ENCODE measurements at regions not wholly inside any gene's neighbourhood (a gene's known extent, or its start where the extent isn't known, plus 50 kb on each side); places are given as distances from the start of the nearest gene placed in this dataset.
"Not testable (repeated sequence)": the region's sequence is repeated elsewhere in the genome, so short reads cannot be mapped to it uniquely, and the experiment has no call there.

GRCh38 chrX:18102006-18102405, 118.7 kb downstream of the BEND2 start:
- in situ Hi-C loops (cut with HindIII; ENCODE audit: low sequenced_read_pairs), result no loop called here

- in situ Hi-C loops (cut with HindIII; ENCODE audit: low sequenced_read_pairs), result no loop called here
Observed at GRCh38 chrX:18101087-18101486, 119.6 kb downstream of the BEND2 start.

GRCh38 chrX:18099745-18100144, 120.9 kb downstream of the BEND2 start:
- in situ Hi-C loops (cut with HindIII; ENCODE audit: low sequenced_read_pairs), result no loop called here

DNA sequence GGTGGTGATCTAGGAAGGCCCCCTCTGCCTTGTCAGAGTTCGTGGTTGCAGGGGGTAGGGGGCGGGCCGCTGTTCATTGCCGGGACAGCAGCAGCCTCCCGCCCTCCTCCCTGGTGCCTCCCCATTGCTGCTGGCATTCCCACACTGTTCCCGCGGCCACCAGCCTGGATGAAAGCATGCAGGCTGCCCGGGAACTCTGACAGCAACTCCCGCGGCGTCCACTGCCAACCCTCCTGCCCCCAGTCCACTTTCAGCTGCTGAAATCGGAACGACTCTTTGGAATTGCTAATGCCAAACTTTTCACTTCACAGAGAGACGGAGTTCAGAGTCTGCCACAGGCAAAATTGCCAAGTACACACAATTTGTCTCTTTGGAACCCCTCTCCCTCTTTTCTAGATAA, 121.9 kb downstream of the BEND2 start:
- in situ Hi-C loops (cut with HindIII; ENCODE audit: low sequenced_read_pairs), result no loop called here

DNA sequence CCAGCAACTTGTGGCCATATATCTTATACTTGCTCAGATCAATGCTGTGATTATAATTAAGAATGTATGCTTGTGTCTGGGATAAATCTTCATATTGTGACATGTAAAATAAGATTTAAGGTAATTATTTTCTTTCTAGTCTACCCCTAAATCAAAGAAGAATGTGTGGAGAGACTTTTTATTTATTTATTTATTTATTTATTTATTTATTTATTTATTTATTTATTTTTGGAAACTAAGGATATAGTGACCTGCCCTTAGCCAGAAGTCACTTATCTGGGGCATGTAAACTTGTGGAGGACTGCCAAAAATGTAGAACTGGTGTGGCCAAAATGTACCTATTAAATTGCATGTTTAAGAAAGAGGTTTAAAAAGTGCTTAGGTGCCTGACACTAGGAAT, 144.3 kb downstream of the BEND2 start:
- in situ Hi-C loops (cut with HindIII; ENCODE audit: low sequenced_read_pairs), result no loop called here

GRCh38 chrX:18075603-18076002, 145.1 kb downstream of the BEND2 start:
- in situ Hi-C loops (cut with HindIII; ENCODE audit: low sequenced_read_pairs), result no loop called here

- in situ Hi-C loops (cut with HindIII; ENCODE audit: low sequenced_read_pairs), result not testable (repeated sequence)
Observed at GRCh38 chrX:18068045-18068444, 152.6 kb downstream of the BEND2 start.

- in situ Hi-C loops (cut with HindIII; ENCODE audit: low sequenced_read_pairs), result no loop called here
Observed at GRCh38 chrX:18065956-18066355, 154.7 kb downstream of the BEND2 start.

GRCh38 chrX:18051690-18052089, 169.0 kb downstream of the BEND2 start:
- in situ Hi-C loops (cut with HindIII; ENCODE audit: low sequenced_read_pairs), result no loop called here

DNA sequence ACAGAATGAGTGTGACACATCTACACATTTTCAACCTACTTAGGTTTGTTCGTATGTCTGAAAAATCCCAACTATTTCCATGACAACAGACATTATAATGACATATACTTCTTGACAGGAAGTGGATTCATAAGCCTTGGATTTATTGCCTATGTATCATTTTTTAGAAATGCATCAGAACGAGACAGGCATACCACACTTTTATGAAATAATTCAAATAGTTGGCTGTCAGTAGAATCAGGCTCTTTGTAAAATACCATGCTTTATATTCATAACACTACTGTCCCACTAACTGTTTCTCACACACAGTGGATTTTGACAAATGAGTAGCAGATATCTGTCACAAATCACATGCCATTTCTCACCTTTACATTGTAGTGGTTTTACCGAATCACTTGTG, 173.2 kb downstream of the BEND2 start:
- in situ Hi-C loops (cut with HindIII; ENCODE audit: low sequenced_read_pairs), result no loop called here

- in situ Hi-C loops (cut with HindIII; ENCODE audit: low sequenced_read_pairs), result no loop called here
Observed at GRCh38 chrX:18045436-18045835, 175.2 kb downstream of the BEND2 start.

GRCh38 chrX:18042776-18043175, 177.9 kb downstream of the BEND2 start:
- in situ Hi-C loops (cut with HindIII; ENCODE audit: low sequenced_read_pairs), result no loop called here

- in situ Hi-C loops (cut with HindIII; ENCODE audit: low sequenced_read_pairs), result no loop called here
Observed at GRCh38 chrX:18041656-18042055, 179.0 kb downstream of the BEND2 start.

DNA sequence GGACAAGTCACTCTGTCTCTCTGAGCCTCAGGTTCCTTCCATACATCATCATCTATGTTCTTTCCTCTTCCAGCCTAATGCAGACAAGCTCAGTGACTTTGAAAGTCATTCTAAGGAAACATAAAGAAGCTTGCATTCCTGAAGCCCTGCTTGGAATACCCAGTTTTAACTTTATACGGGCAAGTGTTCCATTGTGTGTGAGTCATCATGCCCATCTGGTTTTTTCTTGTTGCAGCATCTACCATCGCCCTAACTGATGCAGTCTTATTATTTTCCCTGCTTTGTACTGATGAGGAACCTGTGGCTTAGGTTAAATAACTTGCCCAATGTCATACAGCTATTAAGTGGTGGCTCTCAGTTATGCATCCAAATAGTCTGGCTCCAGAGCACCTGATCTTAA, 177.9 kb upstream of the RAI2 start:
- in situ Hi-C loops (cut with HindIII; ENCODE audit: low sequenced_read_pairs), result no loop called here

DNA sequence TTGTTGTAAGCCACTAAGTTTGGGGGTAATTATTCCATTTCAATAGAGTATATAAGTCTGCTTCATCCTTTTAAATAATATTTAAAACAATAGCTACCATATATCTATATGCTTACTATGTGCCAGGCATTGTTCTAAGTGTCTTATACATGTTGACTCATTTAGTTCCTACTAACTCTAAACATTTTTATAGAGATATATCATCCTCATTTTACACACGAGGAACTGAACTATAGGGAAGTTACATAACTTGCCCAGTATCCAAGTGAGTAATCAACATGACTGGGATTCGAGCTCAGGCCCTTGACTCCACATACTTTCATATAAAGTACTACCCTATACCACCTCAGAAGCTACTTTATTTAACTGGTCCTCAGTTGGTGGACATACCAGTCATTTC, 175.3 kb upstream of the RAI2 start:
- in situ Hi-C loops (cut with HindIII; ENCODE audit: low sequenced_read_pairs), result no loop called here

GRCh38 chrX:18034945-18035344, 173.8 kb upstream of the RAI2 start:
- in situ Hi-C loops (cut with HindIII; ENCODE audit: low sequenced_read_pairs), result no loop called here

- in situ Hi-C loops (cut with HindIII; ENCODE audit: low sequenced_read_pairs), result no loop called here
Observed at GRCh38 chrX:18034504-18034903, 173.4 kb upstream of the RAI2 start.

- in situ Hi-C loops (cut with HindIII; ENCODE audit: low sequenced_read_pairs), result no loop called here
Observed at GRCh38 chrX:18032486-18033221, 171.6 kb upstream of the RAI2 start.

DNA sequence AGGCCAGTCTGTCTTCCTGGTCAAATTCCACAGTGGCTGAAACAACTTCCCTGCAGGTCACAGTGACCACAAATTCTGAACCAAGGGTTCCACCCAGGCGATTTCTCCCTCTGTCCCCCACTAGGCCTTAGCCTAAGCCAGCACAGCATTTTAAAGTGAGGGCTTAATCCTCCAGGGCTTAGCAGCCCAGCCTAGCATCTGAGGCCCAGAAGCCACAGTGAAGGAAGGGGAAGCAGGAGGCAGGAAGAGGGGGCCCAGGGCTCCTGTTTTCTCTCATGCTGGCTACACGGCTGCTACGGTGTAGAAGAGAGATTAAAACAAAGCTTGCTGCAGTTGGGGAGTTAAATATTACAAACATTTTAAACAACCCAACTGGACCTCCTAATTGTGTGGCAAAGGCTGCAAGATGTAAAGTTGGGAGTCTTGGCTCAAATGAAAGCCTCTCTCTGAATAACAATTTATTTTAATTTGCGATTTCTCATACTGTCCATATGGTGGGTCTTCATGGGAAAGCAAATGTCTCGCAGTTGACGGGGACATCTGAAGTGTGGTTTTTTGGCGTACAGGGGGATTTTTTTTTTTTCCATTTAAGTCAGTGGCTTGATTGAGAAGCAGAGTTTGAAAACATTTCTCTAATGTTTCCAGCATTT, 170.8 kb upstream of the RAI2 start:
- in situ Hi-C loops (cut with HindIII; ENCODE audit: low sequenced_read_pairs), result no loop called here

- in situ Hi-C loops (cut with HindIII; ENCODE audit: low sequenced_read_pairs), result not testable (repeated sequence)
Observed at GRCh38 chrX:18030656-18031055, 169.6 kb upstream of the RAI2 start.

DNA sequence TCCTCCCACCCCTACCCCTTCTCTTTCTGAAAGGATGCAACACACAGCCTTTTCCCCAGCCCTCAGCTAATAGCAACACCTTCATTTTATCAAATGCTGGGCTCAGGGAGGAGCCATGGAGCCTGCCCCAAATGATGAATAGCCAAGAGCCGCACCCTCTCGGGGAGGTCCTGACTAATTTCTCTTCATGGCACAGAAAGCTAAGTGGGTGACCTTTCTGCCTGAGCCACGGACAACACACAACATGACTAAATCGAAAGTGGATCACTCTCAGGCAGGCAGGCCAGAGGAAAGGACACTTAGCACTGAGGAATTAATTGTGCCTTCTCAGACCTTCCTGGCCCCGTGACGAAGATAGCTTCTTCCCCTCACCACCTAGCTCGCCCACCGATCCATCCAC, 165.1 kb upstream of the RAI2 start:
- in situ Hi-C loops (cut with HindIII; ENCODE audit: low sequenced_read_pairs), result no loop called here

- in situ Hi-C loops (cut with HindIII; ENCODE audit: low sequenced_read_pairs), result no loop called here
Observed at GRCh38 chrX:18017411-18017810, 156.3 kb upstream of the RAI2 start.

- in situ Hi-C loops (cut with HindIII; ENCODE audit: low sequenced_read_pairs), result no loop called here
Observed at GRCh38 chrX:18016941-18017340, 155.8 kb upstream of the RAI2 start.
